Retinal pigment epithelial cell (primary cell): ENCODE measurements at regions not wholly inside any gene's neighbourhood (a gene's known extent, or its start where the extent isn't known, plus 50 kb on each side); places are given as distances from the start of the nearest gene placed in this dataset.
A peak's percentile ranks its signal among the peaks of the same experiment; 100 is the strongest.

Source experiments
- DNase-seq: peaks from one replicate; pipeline ENCODE4 v3.0.0-alpha.2; 2010; ENCODE audit warnings: low read depth
- H3K4me3 ChIP-seq: 2 replicates; pipeline ENCODE4 v1.5.1; 2011; ENCODE audit warnings: mild to moderate bottlenecking, low read length, control low read depth, moderate library complexity
- CTCF ChIP-seq: conservative IDR thresholded peaks from 2 replicates; pipeline ENCODE4 v1.5.1; 2011; ENCODE audit warnings: low read depth, low read length, control low read depth, inconsistent platforms

DNA sequence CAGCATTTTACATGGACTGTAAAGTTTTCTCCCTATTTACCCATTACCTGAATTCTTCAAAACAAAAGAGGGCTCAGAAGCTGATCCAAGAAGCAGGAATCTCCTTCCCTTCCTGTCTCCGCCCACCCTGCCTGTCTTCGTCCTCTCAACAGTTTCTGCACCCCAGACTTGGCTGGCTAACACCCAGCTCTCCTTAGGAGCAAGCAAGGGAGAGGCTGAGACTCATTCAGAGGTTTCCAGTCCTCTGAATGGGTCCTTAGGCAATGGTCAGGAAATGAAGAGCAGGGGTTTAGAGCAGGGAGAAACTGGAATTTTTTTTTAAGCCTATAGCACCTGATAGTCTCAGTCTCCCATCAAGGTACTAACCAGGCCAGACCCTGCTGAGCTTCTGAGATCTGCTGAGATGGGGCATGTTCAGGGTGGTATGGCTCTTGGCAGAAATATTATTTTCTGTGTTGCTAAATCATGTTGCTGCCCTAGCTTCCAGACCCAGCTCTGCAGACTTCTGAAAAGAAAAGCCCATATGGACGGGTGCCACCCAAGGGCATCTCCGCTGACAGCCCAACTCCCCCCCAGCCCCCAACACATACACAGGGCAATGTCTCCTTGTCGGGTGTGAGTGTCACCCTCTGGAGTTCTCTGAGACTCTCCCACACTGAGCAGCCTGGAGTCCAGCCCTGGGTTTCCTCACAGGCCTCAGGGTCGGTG is 74.6 kb upstream of the CD93 start:
- no peak for TF ChIP-seq CTCF
- DNase-seq: no peak
- no peak overlapping the region for H3K4me3 ChIP-seq

DNA sequence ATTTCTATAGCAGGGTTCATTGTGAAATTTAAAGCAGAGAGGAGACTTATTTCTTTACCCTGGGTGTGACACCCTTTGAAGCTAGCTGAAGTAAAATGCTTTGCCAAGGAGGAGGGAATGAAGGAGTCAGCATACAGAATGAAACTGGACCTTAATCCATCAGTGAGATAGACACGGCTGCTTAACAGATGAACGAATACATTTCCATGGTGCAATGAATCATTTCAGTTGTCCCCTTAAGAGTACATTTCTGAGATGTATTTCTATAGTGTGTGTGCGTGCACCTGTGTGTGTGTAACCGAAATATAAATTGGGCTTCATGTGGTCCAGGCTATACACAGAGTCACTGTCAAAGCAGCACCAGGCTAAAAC is 73.8 kb upstream of the CD93 start:
- no peak overlapping the region for H3K4me3 ChIP-seq
- DNase-seq: no peak
- no peak for TF ChIP-seq CTCF

DNA sequence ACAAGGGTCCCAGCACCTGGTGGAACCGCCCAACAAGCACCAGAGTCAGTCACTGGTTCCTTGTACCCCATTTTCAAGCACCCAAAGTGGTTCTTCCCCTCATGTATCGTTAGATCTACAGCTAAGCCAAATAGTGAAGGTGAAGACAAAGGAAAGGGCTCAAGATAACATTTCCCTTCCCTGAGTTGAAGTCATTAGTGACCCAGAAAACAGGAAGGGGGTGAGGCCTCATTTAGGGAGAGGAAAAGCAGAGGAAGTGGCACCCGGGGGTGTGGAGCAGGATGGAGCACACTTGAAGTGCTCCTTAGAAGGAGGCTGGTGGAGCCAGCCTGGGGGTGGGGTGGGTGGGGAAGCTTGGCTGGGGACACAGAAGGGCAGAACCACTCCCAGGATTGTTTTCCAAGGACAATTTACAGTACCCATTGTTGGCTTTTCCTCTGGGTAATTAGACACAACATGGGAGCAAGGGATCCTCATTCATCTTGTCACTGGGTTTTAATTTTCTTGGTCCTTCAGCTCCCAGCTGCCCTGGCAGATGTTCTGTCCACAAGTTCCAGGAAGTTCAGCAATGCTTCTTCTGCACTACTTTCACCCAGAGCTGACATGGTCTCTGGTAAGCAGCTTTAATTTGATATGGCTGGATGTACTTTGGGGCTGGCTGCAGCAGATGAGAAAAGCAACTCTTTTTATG is 73.3 kb upstream of the CD93 start:
- no peak for TF ChIP-seq CTCF
- no peak for DNase-seq
- no peak overlapping the region for H3K4me3 ChIP-seq

GRCh38 chr20:23157734-23158133 is 71.6 kb upstream of the CD93 start:
- TF ChIP-seq CTCF: no peak
- no peak overlapping the region for H3K4me3 ChIP-seq
- DNase-seq: no peak

- no peak for TF ChIP-seq CTCF
- DNase-seq: no peak
Observed at GRCh38 chr20:23156842-23157423, 70.8 kb upstream of the CD93 start.

GRCh38 chr20:23156170-23156841 is 70.2 kb upstream of the CD93 start:
- peak; percentile 54 for DNase-seq
- no peak overlapping the region for H3K4me3 ChIP-seq
- no peak for TF ChIP-seq CTCF

More at GRCh38 chr20:23156842-23157423, 70.8 kb upstream of the CD93 start:
- H3K4me3 ChIP-seq: no peak overlapping the region
